Memory B cell (primary cell): ENCODE measurements at regions not wholly inside any gene's neighbourhood (a gene's known extent, or its start where the extent isn't known, plus 50 kb on each side); places are given as distances from the start of the nearest gene placed in this dataset.

Experiments used
- ATAC-seq: fragments of 150-1000 bp; cut with Tn5 transposase; 2 replicates; pipeline ENCODE4 v1.10.0; 2021; ENCODE audit warnings: low read depth, mild to moderate bottlenecking, moderate library complexity
- DNase-seq, 2 donors: peaks; one replicate each; pipeline ENCODE4 v3.0.0; 2022; ENCODE audit warnings: low spot score in 2 of 2
- H3K27ac Mint-ChIP-seq: one replicate; pipeline ENCODE4 v1.8.0; 2022; ENCODE audit warnings: mild to moderate bottlenecking, moderate library complexity, mixed read lengths
- H3K27me3 Mint-ChIP-seq: one replicate; pipeline ENCODE4 v1.8.0; 2022; ENCODE audit warnings: mixed read lengths
- H3K36me3 Mint-ChIP-seq: one replicate; pipeline ENCODE4 v1.8.0; 2022; ENCODE audit warnings: mild to moderate bottlenecking, mixed read lengths
- H3K4me1 Mint-ChIP-seq: one replicate; pipeline ENCODE4 v1.8.0; 2022; ENCODE audit warnings: mixed read lengths
- H3K4me3 Mint-ChIP-seq: one replicate; pipeline ENCODE4 v1.8.0; 2022; ENCODE audit warnings: mild to moderate bottlenecking, moderate library complexity, mixed read lengths
- H3K9me3 Mint-ChIP-seq: one replicate; pipeline ENCODE4 v1.8.0; 2022; ENCODE audit warnings: mixed read lengths

DNA sequence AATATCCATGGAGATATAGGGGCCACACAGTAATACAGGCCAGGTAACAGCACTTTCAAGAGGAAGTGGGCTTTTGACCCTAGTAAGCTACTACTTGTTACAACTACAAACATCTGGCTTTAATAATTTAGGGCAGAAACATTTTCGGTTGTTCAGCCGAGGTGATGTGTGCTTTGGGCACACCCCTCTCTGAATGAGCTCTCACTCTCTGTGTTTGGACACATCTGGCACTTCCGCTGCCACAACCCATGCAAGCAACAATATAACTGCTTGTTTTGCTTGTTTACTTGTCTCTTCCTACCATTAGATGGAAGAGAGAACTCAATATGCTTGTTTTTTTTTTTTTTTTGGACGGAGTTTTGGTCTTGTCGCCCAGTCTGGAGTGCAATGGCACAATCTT lies 277.2 kb downstream of the HS3ST1 start:
- Mint-ChIP-seq H3K27ac (no peak overlapping the region), H3K36me3 (no peaks in the 10 kb centered on the region), H3K4me1 (peaks cover 8% of the 10 kb centered on the region), H3K27me3 (peaks cover 2% of the 10 kb centered on the region), H3K9me3 (no peaks in the 10 kb centered on the region), H3K4me3 (no peak overlapping the region)
- ATAC-seq (no peak), DNase-seq (no peak)

DNA sequence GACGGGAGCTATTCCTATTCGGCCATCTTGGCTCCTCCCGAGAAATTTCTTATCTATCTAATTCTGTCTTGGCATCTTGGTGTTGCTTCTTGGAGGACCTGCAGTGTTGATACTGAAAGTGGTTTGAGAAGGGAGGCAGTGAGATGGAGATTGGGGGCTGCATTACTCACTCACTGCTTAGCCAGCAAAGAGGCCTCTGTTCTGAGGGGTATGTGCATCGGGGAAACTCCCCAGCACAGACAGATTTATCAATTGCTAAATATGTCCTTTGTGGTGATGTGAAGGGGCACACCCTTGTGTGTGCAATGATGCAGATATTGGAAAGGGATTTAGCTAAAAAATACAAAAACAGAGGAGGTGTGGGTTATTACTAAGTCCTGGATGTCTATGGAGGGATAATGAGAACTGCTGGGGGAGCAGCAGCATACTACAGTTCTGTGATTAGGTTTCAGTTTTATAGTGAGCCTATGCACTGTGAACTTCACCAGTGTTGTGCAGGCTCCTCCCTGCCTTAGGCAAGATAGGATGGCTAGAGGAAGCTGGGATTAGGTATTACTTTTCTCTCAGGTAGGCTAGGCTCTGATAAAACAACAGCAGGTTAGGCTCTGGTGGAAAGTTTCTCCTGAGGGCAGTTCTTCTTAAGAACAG lies 279.0 kb downstream of the HS3ST1 start:
- DNase-seq (no peak), ATAC-seq (peak; percentile 34)
- Mint-ChIP-seq H3K27ac (no peak overlapping the region), H3K4me3 (no peak overlapping the region), H3K36me3 (no peaks in the 10 kb centered on the region), H3K27me3 (no peaks in the 10 kb centered on the region), H3K4me1 (peaks cover 6% of the 10 kb centered on the region), H3K9me3 (no peaks in the 10 kb centered on the region)

DNA sequence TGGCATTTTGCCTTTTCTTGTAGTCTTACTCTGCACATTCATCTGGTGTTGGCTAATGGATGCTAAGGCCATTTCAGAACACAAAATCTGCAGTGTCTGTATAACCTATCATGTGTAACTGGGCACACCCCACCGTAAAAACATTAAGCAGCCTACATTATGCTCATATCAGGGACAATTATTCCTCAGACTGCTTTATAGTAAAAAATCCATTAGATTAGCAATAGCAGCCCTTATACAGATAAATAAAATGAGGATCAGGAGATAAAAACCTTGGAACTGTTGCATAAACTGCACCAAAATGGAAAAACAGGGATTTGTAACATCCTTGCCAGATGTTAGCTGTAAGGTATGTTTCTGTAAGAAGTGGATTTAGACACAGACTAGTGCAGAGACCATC lies 288.8 kb downstream of the HS3ST1 start:
- Mint-ChIP-seq H3K4me3 (no peak overlapping the region), H3K9me3 (peaks cover 5% of the 10 kb centered on the region), H3K36me3 (peaks cover 2% of the 10 kb centered on the region), H3K4me1 (peaks cover 26% of the 10 kb centered on the region), H3K27ac (peak overlapping the region; percentile 13), H3K27me3 (no peaks in the 10 kb centered on the region)
- ATAC-seq = no peak
- no peak for DNase-seq

DNA sequence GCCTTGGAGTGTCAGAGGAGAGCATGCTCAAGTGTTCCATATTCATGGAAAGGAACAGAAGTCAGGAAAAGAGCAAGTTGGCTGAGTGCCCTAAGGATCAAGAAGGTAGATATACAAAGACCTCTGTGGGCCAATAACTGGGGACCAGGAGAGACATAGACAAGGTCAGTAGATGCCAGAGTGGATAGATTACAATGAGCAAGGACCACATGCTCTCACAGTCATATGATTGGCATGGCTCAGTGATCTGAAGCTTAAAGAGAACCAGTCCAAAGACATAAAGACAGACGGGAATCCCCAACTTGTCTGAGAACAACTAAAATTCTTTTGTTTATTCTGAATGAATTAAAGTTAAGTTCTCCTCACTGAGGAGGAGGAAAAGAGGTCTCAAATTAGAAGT lies 289.7 kb downstream of the HS3ST1 start:
- H3K27ac Mint-ChIP-seq = peak overlapping the region; percentile 36

DNA sequence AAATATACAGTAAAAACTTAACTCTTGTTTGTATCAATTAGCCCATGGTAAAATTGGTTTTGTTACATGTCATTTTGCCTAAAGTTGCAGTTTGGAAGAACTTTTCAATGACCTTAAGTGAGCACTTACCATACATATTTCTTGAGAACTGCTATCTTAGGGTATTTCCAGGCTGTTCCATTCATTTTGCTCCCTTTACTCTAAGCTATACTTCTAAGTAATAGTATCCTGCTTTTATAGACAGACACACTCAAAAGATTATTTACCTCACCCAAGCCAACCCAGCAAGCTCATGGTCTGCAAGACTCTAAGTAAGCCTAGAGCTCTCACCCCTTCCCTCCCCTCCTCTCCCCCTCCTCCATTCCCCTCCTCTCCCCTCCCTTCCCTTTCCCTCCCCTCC lies 294.0 kb downstream of the HS3ST1 start:
- ATAC-seq (no peak), DNase-seq (no peak)
- Mint-ChIP-seq H3K27me3 (no peaks in the 10 kb centered on the region), H3K4me1 (peaks cover 31% of the 10 kb centered on the region), H3K27ac (no peak overlapping the region), H3K9me3 (peaks cover 5% of the 10 kb centered on the region), H3K4me3 (no peak overlapping the region), H3K36me3 (peaks cover 2% of the 10 kb centered on the region)

More for the DNA sequence above, 289.7 kb downstream of the HS3ST1 start:
- H3K4me1 Mint-ChIP-seq = peaks cover 28% of the 10 kb centered on the region
- H3K36me3 Mint-ChIP-seq = peaks cover 2% of the 10 kb centered on the region
- H3K9me3 Mint-ChIP-seq = peaks cover 5% of the 10 kb centered on the region
- H3K4me3 Mint-ChIP-seq = peak overlapping the region; percentile 14
- DNase-seq (peak in 1 of 2 donors; percentile 30), ATAC-seq (peak; percentile 97)
- no peaks in the 10 kb centered on the region for H3K27me3 Mint-ChIP-seq

DNA sequence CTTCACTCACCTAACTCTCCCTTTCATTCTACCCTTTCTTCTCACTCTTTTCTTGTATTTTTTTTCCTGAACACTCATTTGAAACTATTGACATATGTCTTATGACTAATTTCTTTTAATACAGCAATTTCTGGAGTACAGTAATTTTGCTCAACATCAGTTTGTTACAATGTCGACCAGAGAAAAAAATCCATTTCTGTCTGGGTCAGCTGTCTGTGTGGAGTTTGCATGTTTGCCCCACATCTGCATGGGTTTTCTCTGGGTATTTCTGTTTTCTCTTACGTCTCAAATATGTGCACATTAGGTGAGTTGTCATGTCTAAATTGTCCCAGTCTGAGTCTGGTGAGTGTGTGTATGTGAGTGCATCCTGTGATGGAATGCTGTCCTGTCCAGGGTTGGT lies 294.8 kb downstream of the HS3ST1 start:
- Mint-ChIP-seq H3K9me3 (peaks cover 4% of the 10 kb centered on the region), H3K4me1 (peaks cover 25% of the 10 kb centered on the region), H3K4me3 (peak overlapping the region; percentile 8), H3K27ac (peak overlapping the region; percentile 4), H3K36me3 (peaks cover 2% of the 10 kb centered on the region), H3K27me3 (no peaks in the 10 kb centered on the region)
- DNase-seq = no peak
- no peak for ATAC-seq

DNA sequence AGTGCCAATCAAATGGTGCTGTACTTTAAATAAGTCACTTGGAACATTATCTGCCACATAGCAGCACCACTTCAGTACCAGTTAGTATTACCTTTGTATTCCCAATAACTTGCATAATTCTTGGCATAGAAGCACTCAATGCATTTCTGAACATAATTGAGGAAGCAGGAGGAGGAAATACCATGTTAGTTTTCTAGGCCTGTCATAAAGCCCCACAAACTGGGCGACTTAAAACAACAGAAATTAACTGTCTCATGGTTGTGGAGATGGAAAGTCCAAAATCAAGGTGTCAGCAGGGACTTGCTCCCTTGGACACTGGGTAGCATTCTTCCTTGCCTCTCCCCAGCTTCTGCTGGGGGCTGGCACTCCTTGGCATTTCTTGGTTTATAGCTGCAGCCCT lies 296.2 kb downstream of the HS3ST1 start:
- Mint-ChIP-seq H3K27ac (no peak overlapping the region), H3K9me3 (peaks cover 2% of the 10 kb centered on the region), H3K4me3 (no peak overlapping the region)

DNA sequence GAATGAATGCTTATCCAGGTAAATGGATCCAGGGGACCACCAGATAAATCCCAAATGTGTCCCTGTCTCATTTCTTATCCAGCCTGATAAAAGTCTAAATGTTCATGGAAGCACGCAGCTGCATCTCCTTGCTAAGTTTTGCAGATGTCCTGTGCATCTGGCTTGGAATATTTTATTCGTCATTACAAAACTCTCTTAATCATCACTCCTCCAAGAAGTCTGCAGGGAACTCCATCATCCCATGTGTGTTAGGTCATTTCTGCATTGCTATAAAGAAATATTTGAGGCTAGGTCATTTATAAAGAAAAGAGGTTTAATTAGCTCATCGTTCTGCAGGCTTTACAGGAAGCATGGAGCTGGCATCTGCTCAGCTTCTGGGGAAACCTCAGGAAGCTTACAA lies 297.2 kb downstream of the HS3ST1 start:
- H3K36me3 Mint-ChIP-seq = no peaks in the 10 kb centered on the region
- peaks cover 21% of the 10 kb centered on the region for H3K4me1 Mint-ChIP-seq
- DNase-seq (no peak), ATAC-seq (no peak)
- H3K9me3 Mint-ChIP-seq = peaks cover 2% of the 10 kb centered on the region
- H3K27ac Mint-ChIP-seq = no peak overlapping the region
- no peak overlapping the region for H3K4me3 Mint-ChIP-seq
- H3K27me3 Mint-ChIP-seq = no peaks in the 10 kb centered on the region

More for the DNA sequence above, 296.2 kb downstream of the HS3ST1 start:
- Mint-ChIP-seq H3K27me3 (no peaks in the 10 kb centered on the region), H3K4me1 (peaks cover 18% of the 10 kb centered on the region), H3K36me3 (no peaks in the 10 kb centered on the region)
- no peak for DNase-seq
- ATAC-seq = no peak

DNA sequence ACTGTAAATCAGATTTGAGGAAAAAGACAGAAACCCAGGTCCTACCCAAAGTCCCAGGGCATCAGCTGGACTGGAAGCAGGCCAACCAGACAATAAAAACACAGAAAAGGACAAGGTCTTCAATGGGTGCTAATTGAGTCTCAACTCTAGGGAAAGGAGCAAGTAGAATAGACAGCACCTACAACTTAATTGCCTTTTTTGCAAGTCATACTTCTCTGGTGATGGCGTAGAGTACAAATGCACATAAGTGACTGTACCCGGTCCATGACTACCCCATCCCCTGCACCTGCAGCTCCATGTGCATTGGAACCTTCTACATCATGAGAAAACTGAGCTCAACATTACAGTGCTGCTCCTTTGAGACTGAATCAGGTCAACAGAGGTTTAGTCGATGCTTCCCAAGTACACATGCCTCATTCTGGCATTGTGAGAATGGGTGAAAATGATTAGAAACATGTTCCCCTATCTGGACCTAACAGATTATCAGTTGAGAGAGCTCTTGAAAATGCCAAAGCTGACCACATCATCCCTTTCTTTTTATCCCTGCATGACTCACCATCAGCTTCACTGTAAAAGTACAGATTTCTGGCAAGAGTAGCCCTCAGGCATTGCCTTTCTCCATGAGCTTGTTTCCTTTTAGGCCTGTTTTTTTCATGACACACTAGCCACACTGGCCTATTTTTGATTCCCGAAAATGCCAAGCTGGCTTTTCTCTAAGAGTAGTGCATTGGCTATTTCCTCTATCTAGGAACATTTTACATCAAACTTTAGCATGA lies 298.3 kb downstream of the HS3ST1 start:
- no peak overlapping the region for H3K27ac Mint-ChIP-seq
- H3K4me1 Mint-ChIP-seq = peaks cover 23% of the 10 kb centered on the region
- H3K4me3 Mint-ChIP-seq = no peak overlapping the region
- no peaks in the 10 kb centered on the region for H3K36me3 Mint-ChIP-seq
- peaks cover 2% of the 10 kb centered on the region for H3K9me3 Mint-ChIP-seq
- DNase-seq (no peak), ATAC-seq (no peak)
- H3K27me3 Mint-ChIP-seq = no peaks in the 10 kb centered on the region

DNA sequence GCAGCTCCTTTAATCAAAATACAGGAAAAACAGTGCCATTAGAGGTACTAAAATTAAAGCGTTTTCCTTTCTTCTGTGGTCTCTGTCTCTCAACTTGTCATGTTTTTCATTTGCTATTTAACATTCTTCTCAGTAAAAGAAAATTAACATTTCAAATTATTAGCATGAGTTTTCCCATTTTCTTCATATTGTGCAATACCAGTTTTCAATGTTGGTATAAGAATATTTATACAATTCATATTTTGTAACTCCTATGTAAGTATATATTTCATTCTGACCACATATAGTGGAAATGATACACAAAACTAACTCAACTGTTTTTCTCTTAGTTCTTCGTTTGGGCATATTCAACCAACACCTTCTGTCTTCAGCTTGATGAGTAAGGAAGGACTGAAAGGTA lies 308.3 kb downstream of the HS3ST1 start:
- Mint-ChIP-seq H3K27ac (no peak overlapping the region), H3K36me3 (peaks cover 3% of the 10 kb centered on the region), H3K27me3 (no peaks in the 10 kb centered on the region), H3K9me3 (peaks cover 4% of the 10 kb centered on the region), H3K4me1 (peaks cover 10% of the 10 kb centered on the region), H3K4me3 (no peak overlapping the region)
- no peak for DNase-seq
- no peak for ATAC-seq

DNA sequence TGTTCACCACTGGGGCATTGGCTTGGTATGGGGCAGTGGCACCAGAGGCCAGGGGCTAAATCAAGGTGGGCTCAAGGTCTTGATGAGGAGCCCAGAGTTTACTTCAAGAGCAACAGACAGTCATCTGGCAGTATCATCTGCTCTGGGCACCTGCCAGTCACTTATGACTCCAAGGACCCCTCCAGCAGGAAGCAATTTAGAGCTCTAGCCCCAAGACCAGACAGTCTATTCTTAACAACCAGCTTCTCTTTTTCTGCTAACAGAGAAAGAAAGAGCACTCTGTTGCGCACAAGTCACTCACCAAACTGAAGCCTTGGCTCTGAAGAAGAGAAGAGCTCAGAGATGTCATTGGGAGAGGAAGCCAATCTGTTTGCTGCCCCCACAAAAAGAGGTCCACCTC lies 309.2 kb downstream of the HS3ST1 start:
- H3K36me3 Mint-ChIP-seq = peaks cover 3% of the 10 kb centered on the region
- peaks cover 4% of the 10 kb centered on the region for H3K9me3 Mint-ChIP-seq
- ATAC-seq (no peak), DNase-seq (no peak)
- no peak overlapping the region for H3K4me3 Mint-ChIP-seq
- peaks cover 10% of the 10 kb centered on the region for H3K4me1 Mint-ChIP-seq
- H3K27me3 Mint-ChIP-seq = no peaks in the 10 kb centered on the region
- no peak overlapping the region for H3K27ac Mint-ChIP-seq

DNA sequence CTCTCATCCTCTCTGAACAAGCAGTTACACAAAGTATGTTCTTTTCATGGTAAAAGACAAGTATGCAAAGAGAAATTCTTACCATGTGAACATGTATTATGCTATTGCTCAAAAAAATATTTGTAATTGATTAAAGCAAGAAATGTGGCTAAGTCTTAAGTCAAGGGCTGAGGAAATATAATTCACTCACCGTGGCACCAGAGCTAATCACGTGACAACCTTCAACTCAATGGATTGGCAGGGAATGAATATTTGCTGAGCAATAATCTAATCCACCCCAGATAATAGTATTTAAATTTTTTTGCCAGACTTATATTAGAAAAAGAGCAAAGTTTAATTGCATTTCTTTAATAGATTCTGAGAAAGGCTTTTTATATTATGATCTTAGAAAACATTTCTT lies 310.2 kb downstream of the HS3ST1 start:
- H3K27ac Mint-ChIP-seq = no peak overlapping the region
- peaks cover 10% of the 10 kb centered on the region for H3K4me1 Mint-ChIP-seq
- no peak for ATAC-seq
- peaks cover 3% of the 10 kb centered on the region for H3K36me3 Mint-ChIP-seq
- DNase-seq = no peak
- no peaks in the 10 kb centered on the region for H3K27me3 Mint-ChIP-seq
- peaks cover 4% of the 10 kb centered on the region for H3K9me3 Mint-ChIP-seq
- H3K4me3 Mint-ChIP-seq = no peak overlapping the region

DNA sequence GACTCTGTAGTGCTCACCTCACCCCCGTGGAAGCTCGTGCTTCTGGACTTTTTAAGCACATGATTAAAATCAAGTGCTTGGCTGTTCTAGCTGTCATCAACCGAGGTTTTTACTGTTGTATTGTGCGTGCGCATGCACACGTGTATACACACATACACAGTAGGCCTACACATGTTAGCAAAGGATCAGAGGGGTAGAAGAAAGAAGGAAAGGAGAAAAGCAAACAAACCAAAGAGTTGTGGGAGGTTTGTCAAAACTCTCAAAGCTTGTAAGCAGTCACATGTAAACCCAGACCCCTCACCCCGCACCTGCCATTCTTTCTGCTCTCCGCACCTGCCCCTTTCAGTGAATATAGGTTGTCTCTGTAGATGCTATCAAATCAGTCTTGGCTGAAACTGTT lies 311.8 kb downstream of the HS3ST1 start:
- Mint-ChIP-seq H3K4me1 (peaks cover 10% of the 10 kb centered on the region), H3K4me3 (no peak overlapping the region), H3K9me3 (peaks cover 2% of the 10 kb centered on the region), H3K27me3 (no peaks in the 10 kb centered on the region), H3K36me3 (no peaks in the 10 kb centered on the region), H3K27ac (no peak overlapping the region)
- ATAC-seq = no peak
- DNase-seq = no peak

DNA sequence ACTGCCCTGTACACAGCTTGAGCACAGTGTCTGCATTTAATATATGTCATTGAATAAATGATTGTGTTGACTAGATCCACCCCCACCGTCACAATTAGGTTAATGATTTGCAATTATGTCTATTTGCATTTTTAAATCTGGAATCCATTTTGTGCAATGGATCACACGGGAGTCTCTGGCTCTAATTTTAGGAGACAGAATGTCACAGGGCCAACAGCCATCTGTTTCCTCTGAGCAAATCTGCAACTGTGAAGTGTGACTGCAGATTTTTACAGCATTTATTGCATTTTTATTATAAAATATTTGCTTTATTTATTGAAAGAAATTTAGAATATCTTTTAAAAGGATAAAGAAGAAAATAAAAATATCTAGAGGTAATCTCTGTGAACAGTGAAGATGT lies 316.8 kb downstream of the HS3ST1 start:
- Mint-ChIP-seq H3K4me3 (no peak overlapping the region), H3K27me3 (no peaks in the 10 kb centered on the region), H3K27ac (no peak overlapping the region), H3K9me3 (peaks cover 10% of the 10 kb centered on the region), H3K4me1 (peaks cover 12% of the 10 kb centered on the region), H3K36me3 (peaks cover 6% of the 10 kb centered on the region)
- DNase-seq (no peak), ATAC-seq (no peak)

DNA sequence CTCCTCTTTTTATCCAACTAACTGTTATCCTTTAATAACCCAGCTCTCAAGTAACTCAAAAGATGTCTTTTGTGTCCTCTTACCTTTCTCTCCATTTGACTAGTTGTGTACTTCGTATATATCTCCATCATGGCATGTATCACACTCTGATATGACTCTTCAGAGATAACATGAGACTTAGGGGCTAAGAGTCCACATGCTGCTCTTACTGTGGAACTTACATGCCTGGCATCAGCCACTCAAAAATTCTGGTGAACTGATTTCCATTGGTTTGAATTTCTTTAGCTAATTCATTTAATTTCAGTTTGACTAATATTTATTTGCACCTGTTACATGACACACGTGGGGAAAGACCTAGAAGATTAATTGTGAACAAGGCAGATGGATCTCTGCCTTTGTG lies 317.3 kb downstream of the HS3ST1 start:
- H3K9me3 Mint-ChIP-seq = peaks cover 10% of the 10 kb centered on the region
- ATAC-seq (no peak), DNase-seq (no peak)
- H3K27me3 Mint-ChIP-seq = no peaks in the 10 kb centered on the region
- peaks cover 14% of the 10 kb centered on the region for H3K4me1 Mint-ChIP-seq
- H3K36me3 Mint-ChIP-seq = peaks cover 6% of the 10 kb centered on the region
- H3K4me3 Mint-ChIP-seq = no peak overlapping the region
- H3K27ac Mint-ChIP-seq = no peak overlapping the region
